ENCODE measurements at regions not wholly inside any gene's neighbourhood (a gene's known extent, or its start where the extent isn't known, plus 50 kb on each side); places are given as distances from the start of the nearest gene placed in this dataset.

DNA sequence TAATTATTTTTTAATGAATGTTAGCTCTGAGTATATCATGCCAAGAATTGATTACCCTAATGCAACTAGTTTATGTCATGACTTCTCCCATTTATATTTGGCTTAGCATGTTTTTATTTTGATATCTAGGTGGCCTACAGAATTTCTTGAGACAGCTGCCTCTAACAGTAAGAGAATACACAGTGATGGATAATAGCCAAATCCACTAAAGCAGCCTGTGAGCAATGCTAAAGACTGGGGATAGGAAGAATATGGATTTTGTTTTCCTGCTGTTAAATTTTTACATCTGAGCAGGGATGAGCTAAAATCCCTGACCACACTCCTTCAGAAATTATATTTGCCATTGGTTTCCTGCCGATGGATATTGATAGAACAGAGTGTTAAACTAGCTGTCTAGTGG lies 149.3 kb upstream of the TGFBR2 start:
- Mint-ChIP-seq H3K9me3 (peaks cover 4% of the 10 kb centered on the region), H3K4me3 (no peak overlapping the region), H3K36me3 (ENCODE audit: low read depth) (no peaks in the 10 kb centered on the region), H3K27ac (no peak overlapping the region), H3K27me3 (no peaks in the 10 kb centered on the region), H3K4me1 (no peaks in the 10 kb centered on the region)
- CTCF ChIA-PET: interaction anchor here (1.0 to 1.1 kb wide), 2 partner anchors 9 to 258 kb away, joined by 3 to 4 read pairs; no protein-coding TSS in a partner anchor
- POLR2A ChIA-PET: no interaction called here
- no peak for DNase-seq

DNA sequence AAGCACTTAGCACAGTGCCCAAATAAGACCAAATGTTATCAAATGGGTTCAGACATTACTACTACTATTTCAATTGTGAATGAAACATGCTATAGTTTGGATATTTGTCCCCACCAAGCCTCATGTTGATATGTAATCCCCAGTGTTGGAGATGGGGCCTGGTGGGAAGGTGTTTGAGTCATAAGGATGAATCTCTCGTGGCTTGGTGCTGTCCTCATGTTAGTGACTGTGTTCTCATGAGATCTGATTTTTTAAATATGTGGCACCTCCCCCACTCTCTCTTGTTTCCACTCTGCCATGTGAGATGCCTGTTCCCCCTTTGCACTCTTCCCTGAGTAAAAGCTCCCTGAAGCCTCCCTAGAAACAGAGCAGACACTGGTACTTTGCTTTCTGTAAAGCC lies 148.7 kb upstream of the TGFBR2 start:
- ChIA-PET CTCF (interaction anchor here (1.0 to 1.1 kb wide), 2 partner anchors 10 to 258 kb away, joined by 3 to 4 read pairs; no protein-coding TSS in a partner anchor), POLR2A (no interaction called here)
- H3K36me3 Mint-ChIP-seq (ENCODE audit: low read depth): no peaks in the 10 kb centered on the region
- H3K4me1 Mint-ChIP-seq: no peaks in the 10 kb centered on the region
- peaks cover 4% of the 10 kb centered on the region for H3K9me3 Mint-ChIP-seq
- no peak for DNase-seq
- H3K27me3 Mint-ChIP-seq: no peaks in the 10 kb centered on the region
- H3K27ac Mint-ChIP-seq: no peak overlapping the region
- H3K4me3 Mint-ChIP-seq: no peak overlapping the region

DNA sequence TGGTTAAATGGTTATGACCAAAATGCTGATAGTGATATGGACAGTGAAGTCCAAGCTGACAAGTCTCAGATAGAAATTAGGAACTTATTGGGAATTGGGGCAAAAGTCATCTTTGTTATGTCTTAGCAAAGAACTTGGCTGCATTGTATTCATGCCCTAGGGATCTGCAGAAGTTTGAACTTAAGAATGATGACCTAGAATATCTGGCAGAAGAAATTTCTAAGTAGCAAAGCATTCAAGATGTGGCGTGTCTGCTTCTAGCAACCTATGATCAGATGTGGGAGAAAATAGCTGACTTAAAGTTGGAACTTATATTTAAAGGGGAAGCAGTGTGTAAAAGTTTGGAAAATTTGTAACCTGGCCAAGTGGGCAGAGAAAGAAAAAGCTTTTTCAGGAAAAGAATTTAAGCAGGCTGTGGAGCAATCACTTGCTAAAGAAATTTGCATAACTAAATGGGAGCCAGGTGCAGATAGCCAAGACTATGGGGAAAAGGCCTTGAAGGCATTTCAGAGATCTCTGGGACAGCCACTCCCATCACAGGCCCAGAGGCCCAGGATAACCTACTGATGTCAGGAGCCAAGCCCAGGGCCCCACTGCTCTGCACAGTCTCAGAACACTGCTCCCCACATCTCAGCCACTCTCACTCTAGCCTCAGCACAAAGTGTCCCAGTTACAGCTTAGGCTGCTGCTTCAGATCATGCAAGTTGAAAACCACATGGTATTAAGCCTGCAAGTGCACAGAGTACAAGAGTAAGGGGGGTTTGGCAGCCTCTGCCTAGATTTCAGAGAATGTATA lies 147.8 kb upstream of the TGFBR2 start:
- ChIA-PET CTCF (no interaction called here), POLR2A (no interaction called here)
- Mint-ChIP-seq H3K36me3 (ENCODE audit: low read depth) (no peaks in the 10 kb centered on the region), H3K4me1 (no peaks in the 10 kb centered on the region), H3K4me3 (no peak overlapping the region), H3K27ac (no peak overlapping the region), H3K27me3 (no peaks in the 10 kb centered on the region), H3K9me3 (peaks cover 4% of the 10 kb centered on the region)
- DNase-seq: no peak

DNA sequence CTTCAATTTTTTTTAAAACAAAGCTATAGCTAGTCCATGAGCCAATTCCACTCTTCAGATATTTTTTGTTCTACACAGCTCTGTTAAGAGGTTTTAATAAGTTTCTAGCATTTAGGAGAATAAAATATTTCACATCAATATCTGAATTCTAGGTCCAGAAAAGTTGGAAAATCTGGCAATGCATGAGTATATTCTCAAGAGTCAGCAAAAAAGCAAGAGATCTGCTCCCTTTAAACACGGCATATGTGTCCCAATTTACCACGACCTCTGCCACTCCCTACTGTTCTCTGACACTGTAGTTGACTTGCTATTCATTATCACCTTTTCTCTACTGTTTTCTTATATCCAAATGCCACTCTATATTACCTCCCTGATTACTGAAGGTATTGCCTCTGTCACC lies 145.1 kb upstream of the TGFBR2 start:
- Mint-ChIP-seq H3K27ac (no peak overlapping the region), H3K36me3 (ENCODE audit: low read depth) (no peaks in the 10 kb centered on the region), H3K4me3 (no peak overlapping the region), H3K9me3 (no peaks in the 10 kb centered on the region), H3K4me1 (no peaks in the 10 kb centered on the region), H3K27me3 (no peaks in the 10 kb centered on the region)
- POLR2A ChIA-PET: no interaction called here
- DNase-seq: no peak
- CTCF ChIA-PET: no interaction called here

DNA sequence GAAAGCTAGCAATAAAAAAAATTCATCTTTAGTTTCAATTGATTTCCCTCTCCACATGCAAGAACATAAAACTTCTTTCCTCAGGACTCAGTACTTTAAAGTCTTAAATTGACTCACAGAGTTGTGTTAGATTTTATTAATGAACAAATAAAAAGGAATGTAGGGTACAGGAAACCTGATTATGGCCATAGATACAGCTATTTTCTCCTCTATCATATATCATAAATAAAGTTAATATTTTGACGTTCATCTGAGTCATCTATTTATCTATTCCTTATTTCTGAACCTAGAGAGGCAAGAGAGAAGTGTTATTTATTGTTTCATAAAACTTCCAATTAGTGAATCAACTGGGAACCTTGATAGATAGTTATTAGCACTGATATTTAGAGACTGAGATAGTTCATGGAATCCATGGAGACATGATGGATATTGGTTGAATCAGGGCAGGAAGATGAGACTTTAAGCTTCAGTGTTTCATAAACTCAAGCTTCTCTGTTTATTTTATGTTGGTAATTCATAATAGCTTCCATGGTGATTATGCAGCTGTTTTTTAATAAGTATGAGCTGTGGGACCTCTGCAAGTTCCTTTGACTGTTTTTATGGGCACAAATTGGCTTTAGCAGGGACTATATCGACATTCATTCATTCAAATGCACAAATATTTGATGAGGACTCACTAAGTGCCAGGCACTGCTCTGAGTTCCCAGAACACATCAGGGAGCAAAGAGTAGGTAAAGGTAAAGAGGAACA lies 143.5 kb upstream of the TGFBR2 start:
- Mint-ChIP-seq H3K36me3 (ENCODE audit: low read depth) (no peaks in the 10 kb centered on the region), H3K4me3 (no peak overlapping the region), H3K4me1 (no peaks in the 10 kb centered on the region), H3K27me3 (no peaks in the 10 kb centered on the region), H3K27ac (no peak overlapping the region), H3K9me3 (peaks cover 3% of the 10 kb centered on the region)
- ChIA-PET CTCF (no interaction called here), POLR2A (no interaction called here)
- no peak for DNase-seq

DNA sequence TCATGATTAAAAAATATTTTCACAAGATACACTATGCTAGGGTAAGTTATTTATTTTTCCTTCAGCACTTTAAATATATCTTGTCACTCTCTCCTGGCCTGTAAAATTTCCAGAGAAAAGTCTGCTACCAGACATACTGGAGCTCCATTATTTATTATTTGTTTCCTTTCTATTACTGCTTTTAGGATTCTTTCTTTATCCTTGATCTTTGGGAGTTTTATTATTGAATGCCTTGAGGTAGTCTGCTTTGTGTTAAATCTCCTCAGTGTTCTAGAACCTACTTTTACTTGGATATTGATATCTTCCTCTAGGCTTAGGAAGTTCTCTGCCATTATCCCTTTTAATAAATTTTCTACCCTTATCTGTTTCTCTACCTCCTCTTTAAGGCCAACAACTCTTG lies 142.0 kb upstream of the TGFBR2 start:
- H3K4me1 Mint-ChIP-seq: no peaks in the 10 kb centered on the region
- H3K4me3 Mint-ChIP-seq: no peak overlapping the region
- H3K27ac Mint-ChIP-seq: no peak overlapping the region
- no peaks in the 10 kb centered on the region for H3K27me3 Mint-ChIP-seq
- POLR2A ChIA-PET: no interaction called here
- CTCF ChIA-PET: no interaction called here
- DNase-seq: no peak
- H3K36me3 Mint-ChIP-seq (ENCODE audit: low read depth): no peaks in the 10 kb centered on the region
- H3K9me3 Mint-ChIP-seq: peaks cover 3% of the 10 kb centered on the region

DNA sequence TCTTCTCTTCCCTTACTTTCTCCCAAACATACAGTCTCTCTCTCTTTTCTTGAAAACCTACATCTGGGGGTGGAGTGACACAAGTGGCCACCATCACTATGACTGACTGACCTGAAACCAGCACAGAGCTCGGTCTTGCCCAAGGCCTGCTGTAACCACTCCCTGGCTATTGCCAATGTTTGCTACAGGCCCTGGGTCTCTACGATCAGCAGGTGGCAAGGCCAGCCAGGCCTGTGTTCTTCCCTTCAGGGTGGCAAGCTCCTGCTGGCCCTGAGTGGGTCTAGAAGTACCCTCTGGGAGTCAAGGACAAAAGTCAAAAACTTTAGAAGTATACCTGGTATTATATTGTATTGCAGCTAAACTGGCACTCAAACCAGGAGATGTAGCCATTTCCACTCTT lies 140.9 kb upstream of the TGFBR2 start:
- Mint-ChIP-seq H3K27ac (no peak overlapping the region), H3K27me3 (no peaks in the 10 kb centered on the region), H3K9me3 (peaks cover 3% of the 10 kb centered on the region), H3K4me1 (no peaks in the 10 kb centered on the region), H3K36me3 (ENCODE audit: low read depth) (no peaks in the 10 kb centered on the region), H3K4me3 (no peak overlapping the region)
- DNase-seq: no peak
- CTCF ChIA-PET: no interaction called here
- POLR2A ChIA-PET: no interaction called here

DNA sequence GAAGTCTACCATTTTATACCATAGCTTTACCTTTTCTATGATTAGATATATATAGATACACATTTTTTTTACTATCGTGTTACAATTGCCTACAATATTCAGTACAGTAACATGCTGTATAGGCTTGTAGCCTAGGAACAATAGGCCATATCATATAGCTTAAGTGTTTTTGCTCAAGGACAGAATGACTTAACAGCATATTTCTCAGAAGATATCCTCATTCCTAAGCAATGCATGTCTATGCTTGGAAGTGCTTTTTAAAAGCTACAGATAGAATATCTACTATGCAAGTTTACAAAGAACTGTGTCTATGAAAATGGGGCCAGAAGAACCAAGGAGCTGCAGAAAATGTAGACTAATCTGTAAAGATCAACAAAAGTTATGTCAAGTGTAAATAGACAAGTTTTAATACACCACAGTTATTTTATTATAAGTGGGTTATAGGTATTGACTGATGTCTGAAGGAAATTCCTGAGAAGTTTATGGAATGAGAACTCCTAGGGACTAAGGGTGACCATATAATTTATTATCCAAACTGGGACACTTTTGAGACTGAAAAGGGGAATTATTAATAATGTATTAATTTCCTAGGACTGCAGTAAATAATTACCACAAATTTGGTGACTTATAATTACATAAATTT lies 138.7 kb upstream of the TGFBR2 start:
- DNase-seq: no peak
- Mint-ChIP-seq H3K27me3 (no peaks in the 10 kb centered on the region), H3K9me3 (peaks cover 3% of the 10 kb centered on the region), H3K36me3 (ENCODE audit: low read depth) (no peaks in the 10 kb centered on the region), H3K4me3 (no peak overlapping the region), H3K4me1 (no peaks in the 10 kb centered on the region), H3K27ac (no peak overlapping the region)
- POLR2A ChIA-PET: no interaction called here
- CTCF ChIA-PET: no interaction called here

DNA sequence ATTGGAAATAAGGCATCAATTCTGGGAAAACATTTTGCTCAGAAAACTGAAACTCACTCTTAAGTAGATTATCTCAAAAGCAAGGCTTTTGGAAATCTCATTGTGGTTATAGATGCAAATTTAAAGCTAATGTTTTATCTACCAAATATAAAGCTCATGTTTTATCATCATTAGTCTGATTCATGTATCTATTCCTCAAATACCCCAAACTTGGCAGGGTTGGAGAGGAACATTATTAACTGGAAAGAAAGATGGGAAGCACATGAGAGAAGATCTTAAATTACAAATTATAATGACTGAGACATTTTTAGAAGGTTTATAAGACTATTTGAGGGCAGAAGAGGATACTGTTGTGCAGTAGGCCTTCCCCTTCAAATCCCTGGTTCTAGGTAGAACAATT lies 137.3 kb upstream of the TGFBR2 start:
- no peaks in the 10 kb centered on the region for H3K27me3 Mint-ChIP-seq
- H3K4me1 Mint-ChIP-seq: no peaks in the 10 kb centered on the region
- H3K4me3 Mint-ChIP-seq: no peak overlapping the region
- H3K9me3 Mint-ChIP-seq: peaks cover 8% of the 10 kb centered on the region
- H3K27ac Mint-ChIP-seq: no peak overlapping the region
- ChIA-PET CTCF (no interaction called here), POLR2A (no interaction called here)
- H3K36me3 Mint-ChIP-seq (ENCODE audit: low read depth): no peaks in the 10 kb centered on the region
- no peak for DNase-seq

DNA sequence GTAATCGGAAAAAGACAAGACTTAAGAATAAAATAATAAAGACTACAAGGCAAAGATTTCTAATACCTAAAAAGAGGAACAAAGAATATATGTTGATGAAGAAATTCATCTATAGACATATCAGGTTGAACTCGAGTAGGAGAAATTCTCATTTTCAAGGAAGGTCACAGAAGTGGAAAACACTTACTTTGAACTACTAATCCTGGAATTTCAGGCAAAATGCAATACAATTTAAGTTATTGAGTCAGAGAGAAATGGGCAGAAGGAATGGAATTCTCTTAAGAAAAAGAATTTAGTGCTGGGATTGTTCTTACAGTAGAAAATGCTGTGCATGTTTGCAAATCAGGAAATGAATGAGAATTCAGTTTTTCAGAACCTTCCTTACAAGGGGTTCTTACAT lies 135.9 kb upstream of the TGFBR2 start:
- H3K4me1 Mint-ChIP-seq: peaks cover 7% of the 10 kb centered on the region

DNA sequence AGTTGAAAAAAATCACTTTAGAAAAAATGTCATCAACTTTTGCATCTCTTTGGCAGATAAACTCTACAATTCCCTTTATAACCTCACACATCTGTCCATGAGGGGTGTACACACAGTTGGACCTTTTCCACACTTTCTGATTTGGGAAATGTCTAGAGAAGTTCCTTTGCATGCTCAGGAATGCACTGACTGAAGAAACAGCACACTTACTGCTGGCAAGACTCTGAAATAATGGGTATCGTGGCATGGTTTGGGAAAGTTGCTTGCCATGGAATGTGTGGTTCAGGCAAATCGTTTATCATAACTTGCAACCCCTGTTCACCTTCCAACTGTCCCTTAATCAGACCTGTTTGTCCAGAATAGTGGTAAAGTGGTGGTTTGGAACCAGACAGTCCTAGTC lies 135.3 kb upstream of the TGFBR2 start:
- CTCF ChIA-PET: no interaction called here
- no peak for DNase-seq
- no peak overlapping the region for H3K4me3 Mint-ChIP-seq
- peaks cover 8% of the 10 kb centered on the region for H3K4me1 Mint-ChIP-seq
- POLR2A ChIA-PET: no interaction called here
- no peak overlapping the region for H3K27ac Mint-ChIP-seq
- H3K36me3 Mint-ChIP-seq (ENCODE audit: low read depth): no peaks in the 10 kb centered on the region
- H3K27me3 Mint-ChIP-seq: no peaks in the 10 kb centered on the region
- peaks cover 8% of the 10 kb centered on the region for H3K9me3 Mint-ChIP-seq

More for the DNA sequence above, 135.9 kb upstream of the TGFBR2 start:
- no peak for DNase-seq
- POLR2A ChIA-PET: no interaction called here
- H3K27me3 Mint-ChIP-seq: no peaks in the 10 kb centered on the region
- no peaks in the 10 kb centered on the region for H3K36me3 Mint-ChIP-seq (ENCODE audit: low read depth)
- no peak overlapping the region for H3K27ac Mint-ChIP-seq
- H3K9me3 Mint-ChIP-seq: peaks cover 8% of the 10 kb centered on the region
- no peak overlapping the region for H3K4me3 Mint-ChIP-seq
- CTCF ChIA-PET: no interaction called here

DNA sequence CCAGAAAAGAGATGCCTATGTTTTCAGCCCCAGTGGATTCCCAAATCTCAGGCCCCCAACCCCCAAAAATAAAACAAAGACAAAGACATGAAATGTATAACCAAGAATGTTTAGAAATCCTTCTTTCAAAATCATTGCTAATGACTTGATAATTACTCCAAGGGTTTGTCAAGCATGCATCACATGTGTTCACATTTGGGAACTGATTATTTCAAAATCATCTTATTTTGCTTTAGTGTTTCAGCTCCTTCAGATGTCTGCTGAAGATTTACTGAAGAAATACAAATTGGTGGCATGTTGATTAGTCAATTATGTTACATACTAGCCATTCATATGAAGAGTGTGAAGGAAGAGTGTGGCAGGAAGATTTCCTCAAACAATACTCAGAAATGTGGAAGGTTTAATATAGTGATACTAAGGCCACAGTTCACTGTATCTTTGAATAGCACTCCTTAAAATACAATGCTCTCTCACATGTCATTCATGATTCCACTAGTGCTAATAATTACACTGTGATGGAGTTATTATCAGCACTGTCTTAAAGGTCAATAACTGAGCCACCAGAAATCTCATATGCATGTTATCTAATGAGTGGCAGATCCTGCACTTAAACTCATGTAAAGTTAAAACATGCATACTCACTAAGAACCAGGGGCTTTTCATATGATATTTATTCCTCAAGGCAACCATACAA lies 134.5 kb upstream of the TGFBR2 start:
- Mint-ChIP-seq H3K9me3 (peaks cover 8% of the 10 kb centered on the region), H3K4me3 (no peak overlapping the region), H3K36me3 (ENCODE audit: low read depth) (no peaks in the 10 kb centered on the region), H3K27ac (no peak overlapping the region), H3K27me3 (no peaks in the 10 kb centered on the region), H3K4me1 (peaks cover 10% of the 10 kb centered on the region)
- CTCF ChIA-PET: no interaction called here
- POLR2A ChIA-PET: no interaction called here
- no peak for DNase-seq

DNA sequence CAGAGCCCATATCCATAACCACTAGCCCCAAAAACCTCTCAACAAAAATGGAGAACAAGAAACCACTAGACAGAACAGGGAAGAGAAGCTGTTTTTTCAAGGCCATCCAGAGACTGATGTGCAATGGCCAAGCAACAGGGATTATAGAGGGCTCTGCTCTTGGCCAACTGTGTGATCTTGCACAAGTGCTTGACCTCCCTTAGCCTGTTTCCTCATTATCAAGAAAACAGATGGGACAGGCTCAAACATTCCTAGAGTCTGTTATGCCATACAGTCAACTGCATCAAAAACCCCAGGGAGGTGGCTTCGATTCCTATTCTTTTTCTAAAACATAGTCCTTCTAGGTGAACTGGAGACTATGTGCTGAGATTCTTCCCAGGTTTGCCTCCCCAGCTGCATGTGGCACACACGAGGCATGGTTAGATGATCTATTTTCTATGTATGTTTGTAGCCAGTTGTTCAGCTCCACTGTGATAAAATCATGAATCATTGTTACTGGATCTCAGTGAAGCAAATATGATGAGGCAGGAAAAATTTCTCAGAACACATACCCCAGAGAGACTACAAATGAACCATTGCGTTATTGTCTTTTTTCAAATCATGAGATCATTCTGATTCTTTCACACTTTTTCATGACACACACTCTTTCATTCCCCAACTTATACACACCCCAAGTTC lies 132.9 kb upstream of the TGFBR2 start:
- POLR2A ChIA-PET: no interaction called here
- Mint-ChIP-seq H3K9me3 (peaks cover 6% of the 10 kb centered on the region), H3K27ac (no peak overlapping the region), H3K4me1 (peaks cover 17% of the 10 kb centered on the region), H3K27me3 (no peaks in the 10 kb centered on the region), H3K4me3 (no peak overlapping the region), H3K36me3 (ENCODE audit: low read depth) (no peaks in the 10 kb centered on the region)
- no peak for DNase-seq
- CTCF ChIA-PET: no interaction called here
